Colonic mucosa (tissue), 4 donors: ENCODE measurements at regions not wholly inside any gene's neighbourhood (a gene's known extent, or its start where the extent isn't known, plus 50 kb on each side); places are given as distances from the start of the nearest gene placed in this dataset.

ENCODE experiments used
- DNase-seq: peaks from one replicate; pipeline ENCODE4 v3.0.0-alpha.2; 2020
- H3K27ac ChIP-seq: fragments of 200-600 bp; one replicate; pipeline ENCODE4 v1.8.0; 2021
- H3K27me3 ChIP-seq: fragments of 200-600 bp; one replicate; pipeline ENCODE4 v1.8.0; 2021
- H3K36me3 ChIP-seq: fragments of 200-600 bp; one replicate; pipeline ENCODE4 v1.8.0; 2021
- H3K4me1 ChIP-seq: fragments of 200-600 bp; one replicate; pipeline ENCODE4 v1.8.0; 2021; ENCODE audit warnings: mild to moderate bottlenecking
- H3K4me3 ChIP-seq: fragments of 200-600 bp; one replicate; pipeline ENCODE4 v1.8.0; 2021
- H3K9ac ChIP-seq, 2 donors: one replicate each; pipeline ENCODE4 v1.7.0; 2013; ENCODE audit warnings: control low read depth in 2 of 2, low read depth in 2 of 2, low read length in 2 of 2
- H3K9me3 ChIP-seq: fragments of 200-600 bp; one replicate; pipeline ENCODE4 v1.8.0; 2021
- CTCF ChIP-seq: fragments of 200-600 bp; IDR thresholded peaks from one replicate; pipeline ENCODE4 v1.8.0; 2022; ENCODE audit warnings: antibody characterized with exemption, mild to moderate bottlenecking
- intact Hi-C: fragments of 100-400 bp; cut with DNase I; formaldehyde crosslinking; loops from one replicate; pipeline ENCODE4 v1.14.1; 2022
- donor health status: healthy.
- donor health status: DM: no; HTN: no; CAD: no.
- donor health status: DM: no; HTN: no; CAD: no.

DNA sequence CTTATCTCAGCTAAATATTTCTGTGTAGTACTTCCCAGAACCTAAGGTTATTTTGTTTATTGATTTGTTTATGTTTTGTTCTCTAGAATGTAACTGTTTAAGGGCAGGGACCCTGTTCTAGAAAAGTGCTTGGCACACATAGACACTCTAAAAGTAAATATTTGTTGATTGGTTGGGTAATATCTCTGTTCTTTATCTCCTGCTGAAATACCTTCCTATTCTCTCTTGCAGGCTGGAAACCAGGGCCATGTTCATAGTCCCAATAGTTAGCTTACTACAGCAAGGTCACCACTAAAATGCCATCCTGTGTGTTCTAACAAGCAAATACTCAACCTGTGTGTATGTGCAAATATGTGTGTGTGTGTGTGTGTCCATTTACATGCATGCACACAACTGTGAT is 375.6 kb upstream of the MEIS1 start:
- no peak for TF ChIP-seq CTCF
- no peak for DNase-seq
- intact Hi-C loops: no loop called here
- Histone ChIP-seq H3K4me3 (no peak overlapping the region), H3K36me3 (no peaks in the 10 kb centered on the region), H3K9me3 (no peaks in the 10 kb centered on the region), H3K27ac (no peak overlapping the region), H3K27me3 (no peaks in the 10 kb centered on the region), H3K4me1 (no peaks in the 10 kb centered on the region), H3K9ac (no peak overlapping the region)

GRCh38 chr2:66058675-66059074 is 376.2 kb upstream of the MEIS1 start:
- H3K27me3 ChIP-seq: no peaks in the 10 kb centered on the region

GRCh38 chr2:66057844-66058243 is 377.1 kb upstream of the MEIS1 start:
- no peak overlapping the region for H3K27ac ChIP-seq
- no peaks in the 10 kb centered on the region for H3K27me3 ChIP-seq
- no peaks in the 10 kb centered on the region for H3K4me1 ChIP-seq
- intact Hi-C loops: no loop called here
- H3K36me3 ChIP-seq: no peaks in the 10 kb centered on the region
- no peak overlapping the region for H3K4me3 ChIP-seq
- no peaks in the 10 kb centered on the region for H3K9me3 ChIP-seq
- DNase-seq: no peak
- H3K9ac ChIP-seq: no peak overlapping the region
- TF ChIP-seq CTCF: no peak

More at GRCh38 chr2:66058675-66059074, 376.2 kb upstream of the MEIS1 start:
- Histone ChIP-seq H3K4me3 (no peak overlapping the region), H3K9me3 (no peaks in the 10 kb centered on the region), H3K27ac (no peak overlapping the region), H3K4me1 (no peaks in the 10 kb centered on the region), H3K9ac (no peak overlapping the region), H3K36me3 (no peaks in the 10 kb centered on the region)
- intact Hi-C loops: no loop called here
- no peak for TF ChIP-seq CTCF
- no peak for DNase-seq

DNA sequence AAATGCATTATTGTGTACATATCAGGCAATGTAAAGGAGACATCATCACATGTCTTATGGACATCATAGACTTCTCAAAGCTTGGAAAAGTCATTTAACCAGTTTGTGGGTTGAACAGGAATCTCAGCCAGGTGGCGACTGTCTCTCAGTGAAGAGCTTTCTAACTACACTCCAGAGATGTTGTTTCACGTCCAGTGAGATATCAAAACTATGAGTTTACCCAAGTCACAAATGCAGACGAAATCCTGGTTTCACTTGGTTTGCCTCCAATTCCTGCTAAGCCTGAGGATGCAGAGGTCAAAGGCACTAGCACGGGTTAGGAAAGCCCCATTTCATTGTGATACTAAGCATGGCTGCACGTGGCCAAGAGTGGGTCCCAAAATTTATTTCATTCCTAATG is 384.5 kb upstream of the MEIS1 start:
- TF ChIP-seq CTCF: no peak
- Histone ChIP-seq H3K27me3 (no peaks in the 10 kb centered on the region), H3K36me3 (no peaks in the 10 kb centered on the region), H3K9ac (no peak overlapping the region), H3K4me1 (no peaks in the 10 kb centered on the region), H3K4me3 (no peak overlapping the region), H3K9me3 (no peaks in the 10 kb centered on the region), H3K27ac (no peak overlapping the region)
- intact Hi-C loops: no loop called here
- DNase-seq: no peak

GRCh38 chr2:66048667-66049066 is 386.3 kb upstream of the MEIS1 start:
- no peak for TF ChIP-seq CTCF
- Histone ChIP-seq H3K9me3 (no peaks in the 10 kb centered on the region), H3K4me1 (no peaks in the 10 kb centered on the region), H3K27ac (no peak overlapping the region), H3K4me3 (no peak overlapping the region), H3K36me3 (no peaks in the 10 kb centered on the region), H3K9ac (no peak overlapping the region), H3K27me3 (no peaks in the 10 kb centered on the region)
- intact Hi-C loops: no loop called here
- DNase-seq: no peak
